MCF 10A (cell line): ENCODE measurements at regions not wholly inside any gene's neighbourhood (a gene's known extent, or its start where the extent isn't known, plus 50 kb on each side); places are given as distances from the start of the nearest gene placed in this dataset.

Experiments
- BruUV-seq: library from RNA; stranded (reverse); fragments of 400-500 nt; replicated peaks from 2 replicates; lab custom pipeline; 2021; lab: Mats Ljungman, UMichigan
- CTCF ChIA-PET: fragments of 300-600 bp; sonication (Branson Sonifier 250); formaldehyde crosslinking; extraction: SDS; loops from one replicate; lab custom pipeline; 2021; ENCODE audit warnings: antibody characterized with exemption, inconsistent platforms; lab: Yijun Ruan, JAX
- POLR2A ChIA-PET: fragments of 300-600, 350-650 bp; sonication (Branson Sonifier 250); formaldehyde crosslinking; extraction: SDS; loops from one replicate; lab custom pipeline; 2020; ENCODE audit warnings: antibody characterized with exemption, inconsistent platforms; lab: Yijun Ruan, JAX
- DNase-seq: peaks from one replicate; pipeline ENCODE4 v3.0.0-alpha.2; 2018; ENCODE audit not compliant: unreplicated experiment
- H3K27ac Mint-ChIP-seq: one replicate; pipeline ENCODE4 v1.8.0; 2022; ENCODE audit warnings: mild to moderate bottlenecking, low read depth, mixed read lengths; ENCODE audit not compliant: unreplicated experiment
- H3K27me3 Mint-ChIP-seq: one replicate; pipeline ENCODE4 v1.8.0; 2022; ENCODE audit warnings: mixed read lengths; ENCODE audit not compliant: insufficient read depth, unreplicated experiment
- H3K36me3 Mint-ChIP-seq: one replicate; pipeline ENCODE4 v1.8.0; 2022; ENCODE audit warnings: mild to moderate bottlenecking, moderate library complexity, mixed read lengths; ENCODE audit not compliant: insufficient read depth, unreplicated experiment
- H3K4me1 Mint-ChIP-seq: one replicate; pipeline ENCODE4 v1.8.0; 2022; ENCODE audit warnings: mixed read lengths; ENCODE audit not compliant: insufficient read depth, unreplicated experiment
- H3K4me3 Mint-ChIP-seq: one replicate; pipeline ENCODE4 v1.8.0; 2022; ENCODE audit warnings: mild to moderate bottlenecking, moderate library complexity, mixed read lengths; ENCODE audit not compliant: unreplicated experiment
- H3K9me3 Mint-ChIP-seq: one replicate; pipeline ENCODE4 v1.8.0; 2022; ENCODE audit warnings: mixed read lengths; ENCODE audit not compliant: unreplicated experiment
- intact Hi-C: fragments of 100-400 bp; cut with micrococcal nuclease; formaldehyde crosslinking; loops from 2 replicates; pipeline ENCODE4 v1.14.1; 2022
- TF ChIP-seq, protein P1 (sequence below): fragments of 200-600 bp; IDR thresholded peaks from one replicate; pipeline ENCODE4 v1.8.0; 2022; ENCODE audit warnings: antibody characterized with exemption, mild to moderate bottlenecking; ENCODE audit not compliant: unreplicated experiment

DNA sequence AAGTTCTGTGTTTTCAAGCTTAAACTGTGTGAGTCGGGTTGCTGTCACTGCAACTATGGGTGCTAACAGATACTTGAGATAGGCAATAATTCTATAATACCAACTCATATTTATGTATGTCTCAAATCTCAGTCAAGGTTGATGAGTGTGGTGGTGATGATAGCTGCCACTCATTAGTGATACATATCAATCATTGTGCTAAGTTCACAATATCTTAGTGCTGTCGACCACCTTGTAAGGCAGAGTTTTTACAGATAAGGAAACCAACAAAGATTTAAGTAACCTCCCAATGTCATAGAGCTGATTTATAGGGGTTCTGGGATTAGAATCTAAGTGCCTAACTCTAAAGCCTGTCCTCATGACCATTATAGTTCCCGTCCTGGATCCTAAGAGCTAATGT lies 82.5 kb downstream of the ELAPOR2 start:
- ChIA-PET CTCF (interaction anchor here (0.6 kb wide), 1 partner anchor 13 kb away, joined by 3 read pairs; no protein-coding TSS in a partner anchor), POLR2A (no interaction called here)
- no peak overlapping the region for H3K4me3 Mint-ChIP-seq
- peaks cover 23% of the 10 kb centered on the region for H3K27me3 Mint-ChIP-seq
- H3K36me3 Mint-ChIP-seq: no peaks in the 10 kb centered on the region
- no TSS peak for BruUV-seq
- TF ChIP-seq, protein P1, sequence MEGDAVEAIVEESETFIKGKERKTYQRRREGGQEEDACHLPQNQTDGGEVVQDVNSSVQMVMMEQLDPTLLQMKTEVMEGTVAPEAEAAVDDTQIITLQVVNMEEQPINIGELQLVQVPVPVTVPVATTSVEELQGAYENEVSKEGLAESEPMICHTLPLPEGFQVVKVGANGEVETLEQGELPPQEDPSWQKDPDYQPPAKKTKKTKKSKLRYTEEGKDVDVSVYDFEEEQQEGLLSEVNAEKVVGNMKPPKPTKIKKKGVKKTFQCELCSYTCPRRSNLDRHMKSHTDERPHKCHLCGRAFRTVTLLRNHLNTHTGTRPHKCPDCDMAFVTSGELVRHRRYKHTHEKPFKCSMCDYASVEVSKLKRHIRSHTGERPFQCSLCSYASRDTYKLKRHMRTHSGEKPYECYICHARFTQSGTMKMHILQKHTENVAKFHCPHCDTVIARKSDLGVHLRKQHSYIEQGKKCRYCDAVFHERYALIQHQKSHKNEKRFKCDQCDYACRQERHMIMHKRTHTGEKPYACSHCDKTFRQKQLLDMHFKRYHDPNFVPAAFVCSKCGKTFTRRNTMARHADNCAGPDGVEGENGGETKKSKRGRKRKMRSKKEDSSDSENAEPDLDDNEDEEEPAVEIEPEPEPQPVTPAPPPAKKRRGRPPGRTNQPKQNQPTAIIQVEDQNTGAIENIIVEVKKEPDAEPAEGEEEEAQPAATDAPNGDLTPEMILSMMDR: no peak
- DNase-seq: no peak
- no peak overlapping the region for H3K27ac Mint-ChIP-seq
- H3K9me3 Mint-ChIP-seq: no peaks in the 10 kb centered on the region
- no peaks in the 10 kb centered on the region for H3K4me1 Mint-ChIP-seq
- intact Hi-C loops: no loop called here

DNA sequence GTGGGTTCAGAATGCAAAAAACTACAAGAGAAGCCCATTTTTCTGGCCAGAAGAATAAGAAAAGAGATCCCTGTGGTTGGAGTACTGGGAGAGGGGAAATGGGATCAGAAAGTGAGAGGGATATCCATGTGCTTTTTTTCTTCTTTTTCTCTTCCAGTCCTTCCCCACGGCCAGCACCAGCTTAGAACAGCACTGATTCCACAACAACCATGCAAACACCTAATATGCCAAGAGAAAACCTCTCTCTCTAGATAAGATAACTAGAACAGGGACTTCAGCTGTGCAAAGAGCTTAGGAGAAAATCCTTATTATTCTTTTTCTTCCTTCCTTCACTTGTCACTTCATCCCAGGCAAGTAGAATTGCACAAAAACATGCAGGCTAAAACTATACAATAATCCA lies 83.5 kb downstream of the ELAPOR2 start:
- Mint-ChIP-seq H3K4me3 (no peak overlapping the region), H3K27ac (no peak overlapping the region), H3K9me3 (no peaks in the 10 kb centered on the region), H3K36me3 (no peaks in the 10 kb centered on the region), H3K4me1 (no peaks in the 10 kb centered on the region), H3K27me3 (peaks cover 15% of the 10 kb centered on the region)
- DNase-seq: no peak
- TF ChIP-seq, protein P1: no peak
- no TSS peak for BruUV-seq
- POLR2A ChIA-PET: no interaction called here
- CTCF ChIA-PET: interaction anchor here (0.5 kb wide), 1 partner anchor 385 kb away, joined by 3 read pairs; no protein-coding TSS in a partner anchor
- intact Hi-C loops: no loop called here

DNA sequence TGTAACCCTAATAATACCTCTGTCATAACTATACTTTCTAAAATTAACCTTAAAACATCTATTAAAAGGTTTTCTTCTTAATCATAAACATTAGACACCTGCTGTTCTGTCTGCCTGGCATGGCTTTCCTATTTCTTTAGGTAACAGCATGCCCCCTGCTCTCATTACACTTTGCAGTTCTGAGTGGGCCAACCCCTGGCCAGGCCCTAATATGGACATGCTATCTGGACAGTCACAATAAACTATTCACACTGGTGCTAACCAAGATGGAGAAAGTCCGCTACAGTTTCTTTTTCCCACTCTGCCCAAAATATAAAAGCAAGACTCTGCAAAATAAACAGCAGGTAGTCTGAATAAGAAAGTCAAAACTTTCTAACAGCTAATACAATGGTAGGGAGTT lies 84.0 kb downstream of the ELAPOR2 start:
- POLR2A ChIA-PET: no interaction called here
- Mint-ChIP-seq H3K36me3 (no peaks in the 10 kb centered on the region), H3K9me3 (no peaks in the 10 kb centered on the region), H3K4me3 (no peak overlapping the region), H3K4me1 (no peaks in the 10 kb centered on the region), H3K27me3 (peaks cover 12% of the 10 kb centered on the region), H3K27ac (no peak overlapping the region)
- intact Hi-C loops: no loop called here
- BruUV-seq: no TSS peak
- TF ChIP-seq, protein P1: no peak
- DNase-seq: no peak
- CTCF ChIA-PET: interaction anchor here (0.7 kb wide), 1 partner anchor 755 kb away, joined by 4 read pairs; no protein-coding TSS in a partner anchor

DNA sequence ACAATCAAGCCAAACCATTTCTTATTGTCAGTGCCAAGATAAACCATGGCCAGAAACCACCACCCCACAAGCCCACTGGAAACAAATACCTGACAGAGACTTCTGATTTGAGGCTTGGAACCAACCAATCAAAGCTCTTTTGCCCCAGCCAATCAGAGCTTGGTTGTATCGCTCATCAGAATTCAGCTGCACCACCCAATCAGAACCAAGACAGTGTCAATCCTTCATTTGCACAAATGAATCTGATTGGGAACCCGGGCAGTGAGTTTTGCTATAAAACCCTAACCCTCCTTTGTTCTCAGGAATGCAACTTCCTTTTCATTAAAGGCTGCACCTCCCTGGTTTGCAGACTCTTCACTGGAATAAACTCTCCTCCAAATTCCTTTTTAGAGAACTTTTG lies 87.4 kb downstream of the ELAPOR2 start:
- ChIA-PET CTCF (interaction anchor here (0.8 to 1.2 kb wide), 2 partner anchors 10 to 18 kb away, joined by 3 read pairs; no protein-coding TSS in a partner anchor), POLR2A (no interaction called here)
- TF ChIP-seq, protein P1: no peak
- no TSS peak for BruUV-seq
- H3K4me1 Mint-ChIP-seq: peaks cover 2% of the 10 kb centered on the region
- H3K27ac Mint-ChIP-seq: no peak overlapping the region
- no peaks in the 10 kb centered on the region for H3K9me3 Mint-ChIP-seq
- no peak for DNase-seq
- intact Hi-C loops: no loop called here
- no peak overlapping the region for H3K4me3 Mint-ChIP-seq
- peaks cover 8% of the 10 kb centered on the region for H3K27me3 Mint-ChIP-seq
- no peaks in the 10 kb centered on the region for H3K36me3 Mint-ChIP-seq
